Stimulated activated CD4-positive, alpha-beta T cell treated with anti-CD3 and anti-CD28 coated beads, Interleukin-2, amount 100 ng/mL, for 24 hours (primary cell): ENCODE measurements at regions not wholly inside any gene's neighbourhood (a gene's known extent, or its start where the extent isn't known, plus 50 kb on each side); places are given as distances from the start of the nearest gene placed in this dataset.

Experiments
- DNase-seq, 2 donors: peaks; one replicate each; pipeline ENCODE4 v3.0.0-alpha.2; 2020

- no peak for DNase-seq
These were observed 1133.3 kb downstream of the BRD1 start for GRCh38 chr22:48694296-48694883.

GRCh38 chr22:48693377-48694135, 1134.1 kb downstream of the BRD1 start:
- DNase-seq = no peak

DNA sequence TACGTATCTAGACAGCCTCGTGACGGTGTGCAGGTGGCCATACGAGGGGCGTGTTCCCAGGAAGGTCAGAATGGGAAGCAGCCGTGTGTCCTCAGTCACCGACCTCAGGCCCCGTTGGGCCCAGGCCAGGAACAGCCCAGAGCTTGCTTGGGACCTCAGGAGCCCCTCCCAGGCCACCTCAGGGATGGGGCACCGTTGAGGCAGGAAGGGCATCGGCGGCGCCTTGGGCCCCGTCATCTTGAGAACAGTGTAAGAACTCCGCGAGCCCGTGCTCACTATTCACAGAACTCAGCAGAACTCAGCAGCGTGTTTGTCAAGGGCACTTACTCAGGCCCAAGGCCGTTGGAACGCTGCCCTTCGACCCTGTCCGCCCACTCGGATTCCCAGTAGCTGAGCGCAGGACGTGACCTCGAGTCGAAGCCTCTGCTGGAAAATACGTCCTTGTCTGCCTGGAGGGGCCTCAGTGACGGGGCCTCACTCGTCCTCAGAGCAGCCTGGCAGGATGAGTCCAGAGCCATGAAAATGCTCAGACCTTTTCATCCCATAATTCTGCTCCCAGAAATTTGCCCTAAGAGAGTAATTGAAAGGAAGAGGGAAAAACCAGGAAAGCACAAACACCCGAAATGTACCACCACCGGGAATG, 1134.8 kb downstream of the BRD1 start:
- DNase-seq = no peak

GRCh38 chr22:48691431-48691851, 1136.2 kb downstream of the BRD1 start:
- DNase-seq = no peak

GRCh38 chr22:48690583-48691317, 1136.9 kb downstream of the BRD1 start:
- DNase-seq = no peak

DNA sequence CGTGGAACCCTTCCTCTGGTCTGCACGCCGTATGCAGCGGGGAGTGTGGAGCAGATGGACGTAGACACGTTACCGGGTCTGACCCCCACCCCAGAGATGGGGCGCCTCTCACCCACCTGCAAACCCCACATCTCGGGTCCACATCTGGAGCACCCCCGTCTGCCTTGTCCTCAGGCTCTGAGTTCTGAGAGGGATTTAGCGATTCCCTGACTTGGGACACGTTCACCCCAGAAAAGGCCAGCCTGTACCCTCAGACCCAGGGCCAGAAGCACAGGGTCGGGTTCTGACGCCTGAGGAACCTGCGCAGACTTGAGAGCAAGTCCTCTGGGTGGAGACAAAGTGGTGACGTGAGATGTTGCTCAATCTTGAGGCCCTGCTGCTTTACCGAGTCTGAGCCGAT, 1138.5 kb downstream of the BRD1 start:
- no peak for DNase-seq

DNA sequence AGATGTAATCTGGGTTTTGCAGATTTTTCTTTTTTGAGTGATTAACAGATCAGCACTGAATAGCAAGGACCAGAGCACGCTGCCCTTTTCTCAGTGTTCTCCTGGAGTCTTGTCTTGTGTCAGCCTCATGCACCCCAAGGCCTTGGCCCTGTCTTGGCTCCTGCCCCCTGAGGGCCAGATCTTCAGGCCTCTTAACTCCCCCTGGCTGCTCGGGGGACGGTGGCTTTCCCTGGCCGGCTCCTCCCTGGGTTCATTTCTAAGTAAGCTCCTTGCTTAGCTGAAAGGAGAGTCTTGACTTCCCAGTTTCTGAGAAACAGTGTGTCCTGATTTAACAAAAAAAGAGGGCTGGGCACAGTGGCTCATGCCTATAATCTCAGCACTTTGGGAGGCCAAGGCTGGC, 1139.3 kb downstream of the BRD1 start:
- no peak for DNase-seq

- no peak for DNase-seq
These were observed 1140.1 kb downstream of the BRD1 start for GRCh38 chr22:48687606-48688005.

GRCh38 chr22:48686694-48687302, 1140.9 kb downstream of the BRD1 start:
- DNase-seq = no peak

DNA sequence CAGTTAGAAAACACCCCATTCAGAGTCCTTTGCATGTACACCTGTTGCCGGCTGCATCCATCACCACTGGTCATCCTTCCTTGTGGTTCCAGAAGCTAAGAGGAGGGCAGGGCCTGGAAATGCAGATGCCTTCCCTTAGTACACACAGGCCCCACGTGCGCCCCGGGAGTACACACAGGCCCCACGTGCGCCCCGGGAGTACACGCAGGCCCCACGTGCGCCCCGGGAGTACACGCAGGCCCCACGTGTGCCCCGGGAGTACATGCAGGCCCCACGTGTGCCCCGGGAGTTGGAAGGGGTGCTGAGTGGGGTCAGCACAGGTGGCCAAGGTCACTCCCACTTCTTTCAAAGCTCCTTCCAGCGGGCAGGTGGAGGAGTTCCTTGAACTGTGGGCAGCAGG, 1141.9 kb downstream of the BRD1 start:
- no peak for DNase-seq

DNA sequence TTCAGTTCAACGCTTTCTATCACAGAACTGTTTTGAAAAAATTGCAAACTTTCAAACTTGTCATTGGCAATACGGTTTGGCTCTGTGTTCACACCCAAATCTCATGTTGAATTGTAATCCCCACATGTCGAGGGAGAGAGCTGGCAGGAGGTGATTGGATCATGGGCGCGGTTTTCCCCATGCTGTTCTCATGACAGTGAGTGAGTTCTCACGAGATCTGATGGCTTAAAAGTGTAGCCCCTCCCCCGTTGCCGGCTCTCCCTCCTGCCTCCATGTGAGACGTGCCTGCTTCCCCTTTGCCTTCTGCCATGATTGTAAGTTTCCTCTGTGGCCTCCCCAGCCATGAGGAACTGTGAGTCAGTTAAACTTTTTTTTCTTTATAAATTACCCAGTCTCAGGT, 1144.0 kb downstream of the BRD1 start:
- DNase-seq = no peak

DNA sequence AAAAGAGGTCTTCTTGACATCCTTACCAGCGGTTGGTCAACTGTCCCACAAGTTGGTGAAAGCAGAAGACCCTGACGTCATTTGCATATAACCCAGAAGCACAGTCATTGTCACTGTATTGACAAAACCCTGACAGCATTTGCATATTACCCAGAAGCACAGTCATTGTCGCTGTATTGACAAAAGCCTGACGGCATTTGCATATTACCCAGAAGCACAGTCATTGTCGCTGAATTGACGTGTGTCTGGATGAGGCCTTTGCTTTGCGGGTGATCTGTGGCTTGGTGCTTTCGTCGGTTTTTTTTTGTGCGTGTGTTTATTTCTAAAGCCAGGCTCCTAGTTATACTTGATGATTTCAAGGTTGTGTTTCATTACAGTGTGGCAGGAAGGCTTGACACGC, 1145.2 kb downstream of the BRD1 start:
- DNase-seq = no peak

DNA sequence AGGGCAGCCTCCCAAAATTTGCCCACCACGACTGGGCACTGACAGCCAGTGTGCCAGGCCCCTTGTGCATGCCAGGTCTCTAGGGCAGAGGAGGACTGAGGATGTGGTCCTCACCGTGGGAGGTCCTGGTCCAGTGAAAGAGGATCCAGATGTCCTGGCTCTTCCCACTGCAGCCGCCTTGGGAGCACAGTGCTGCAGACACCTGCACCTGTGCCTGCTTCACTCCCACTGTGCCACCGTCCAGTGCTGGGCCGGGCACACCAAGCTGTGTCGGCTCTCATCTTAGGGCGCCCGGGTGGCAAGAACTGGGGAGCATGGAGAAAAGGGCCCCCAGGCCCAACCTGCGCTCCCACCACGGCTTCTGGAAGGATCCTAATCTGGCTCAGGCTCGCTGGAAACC, 1147.1 kb downstream of the BRD1 start:
- no peak for DNase-seq

GRCh38 chr22:48679656-48680555, 1147.8 kb downstream of the BRD1 start:
- no peak for DNase-seq

DNA sequence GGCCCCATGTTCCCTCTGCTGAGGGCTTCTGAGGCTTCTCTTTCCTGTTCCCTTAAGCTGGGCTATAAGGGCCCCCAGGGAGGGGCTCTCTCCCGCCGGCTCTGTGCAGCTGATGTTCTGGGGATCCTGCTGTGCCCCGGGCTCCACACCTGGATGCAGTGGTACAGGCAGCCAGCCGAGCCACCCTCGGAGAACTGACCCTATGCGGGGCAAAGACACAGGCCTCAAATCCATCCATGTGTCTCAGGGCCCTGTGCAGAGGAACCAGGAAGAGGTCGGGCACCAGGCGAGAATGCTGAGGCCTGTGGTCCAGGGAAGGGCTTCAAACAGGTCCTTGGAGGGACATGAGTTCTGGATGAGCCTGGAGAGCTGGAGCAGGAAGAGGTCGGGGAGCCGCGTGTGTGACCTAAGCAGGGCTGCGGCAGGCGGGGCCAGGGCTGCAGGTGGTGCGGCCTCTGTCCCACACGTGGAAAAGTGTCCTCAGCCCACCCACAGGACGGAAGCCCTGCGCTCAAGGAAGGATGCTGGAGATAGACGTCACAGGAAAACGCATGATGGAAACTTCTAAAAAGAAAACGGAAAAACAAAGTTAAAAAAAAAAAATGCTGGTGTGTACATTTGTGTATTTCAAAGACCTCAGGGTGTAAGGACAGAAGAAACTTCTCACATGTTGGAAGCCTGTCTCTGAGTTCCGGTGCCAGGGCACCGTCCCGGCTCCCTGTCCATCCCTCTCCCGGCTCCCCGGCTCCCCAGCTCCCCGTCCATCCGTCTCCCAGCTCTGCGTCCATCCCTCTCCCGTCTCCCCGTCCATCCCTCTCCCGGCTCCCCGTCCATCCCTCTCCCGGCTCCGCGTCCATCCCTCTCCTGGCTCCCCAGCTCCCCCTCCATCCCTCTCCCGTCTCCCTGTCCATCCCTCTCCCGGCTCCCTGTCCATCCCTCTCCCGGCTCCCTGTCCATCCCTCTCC, 1149.2 kb downstream of the BRD1 start:
- DNase-seq = no peak

- DNase-seq = no peak
These were observed 1150.1 kb downstream of the BRD1 start for GRCh38 chr22:48677621-48678020.

DNA sequence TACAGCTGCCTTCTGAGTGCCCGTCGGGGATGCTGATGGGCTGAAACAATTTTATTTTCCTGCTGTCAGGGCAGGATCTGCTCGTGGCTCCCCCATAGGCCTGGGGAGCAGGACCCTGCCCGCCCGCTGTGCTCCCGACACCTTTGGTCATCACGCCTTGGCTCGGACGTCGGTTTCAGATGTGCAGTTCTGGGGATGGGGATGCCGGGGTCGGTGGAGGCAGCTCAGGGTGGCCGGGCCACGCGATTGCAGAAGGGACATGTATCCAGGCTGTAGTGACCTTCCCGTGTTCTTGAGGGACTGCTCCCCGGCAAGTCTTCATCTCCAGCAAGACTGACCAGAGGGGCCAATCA, 1150.5 kb downstream of the BRD1 start:
- DNase-seq = no peak

GRCh38 chr22:48676266-48677167, 1151.2 kb downstream of the BRD1 start:
- DNase-seq = no peak

DNA sequence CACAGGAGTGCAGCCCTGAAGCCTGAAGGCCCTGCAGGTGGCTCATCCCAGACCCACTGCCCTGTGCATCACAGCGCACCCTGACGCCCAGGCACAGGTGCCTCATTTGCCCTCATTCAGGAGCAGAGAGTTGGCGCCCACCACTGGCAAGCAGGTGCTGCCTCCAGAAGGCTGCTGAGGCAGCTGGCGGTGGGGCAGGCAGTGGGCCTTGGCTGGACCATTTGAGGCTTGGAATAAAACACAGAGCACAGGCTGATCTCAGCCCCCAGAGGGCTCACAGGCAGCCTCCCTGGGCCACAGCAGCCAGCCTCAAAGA, 1151.9 kb downstream of the BRD1 start:
- DNase-seq = no peak
